C4-2B (cell line): ENCODE measurements at regions not wholly inside any gene's neighbourhood (a gene's known extent, or its start where the extent isn't known, plus 50 kb on each side); places are given as distances from the start of the nearest gene placed in this dataset.

Source experiments
- ZFX ChIP-seq: fragments of 450-650 bp; IDR thresholded peaks from 2 replicates; pipeline ENCODE4 v1.6.1; 2017
- TF ChIP-seq, protein P1 (sequence below): fragments of 450-650 bp; conservative IDR thresholded peaks from 2 replicates; pipeline ENCODE4 v1.5.1; 2017; ENCODE audit warnings: mild to moderate bottlenecking

DNA sequence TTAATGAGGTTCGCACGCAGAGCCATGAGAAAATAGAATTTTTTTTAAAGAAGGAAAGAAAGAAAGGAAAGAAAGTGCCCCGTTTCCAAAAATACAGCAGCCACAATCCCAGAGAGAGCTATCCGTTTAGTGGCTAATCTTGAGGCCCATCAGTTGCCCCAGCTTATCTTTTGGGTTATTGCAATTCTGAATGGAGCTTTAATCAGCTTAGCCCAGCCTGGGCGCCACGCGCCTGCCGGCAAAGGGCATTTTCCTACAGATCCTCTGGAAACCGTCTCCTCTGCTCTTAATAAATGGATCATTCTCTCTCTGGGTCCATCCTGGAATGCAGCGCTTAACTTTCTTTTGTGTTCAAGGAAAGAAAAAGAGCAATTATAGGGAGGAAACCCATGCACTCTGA is 413.3 kb downstream of the MAFB start:
- TF ChIP-seq, protein P1, sequence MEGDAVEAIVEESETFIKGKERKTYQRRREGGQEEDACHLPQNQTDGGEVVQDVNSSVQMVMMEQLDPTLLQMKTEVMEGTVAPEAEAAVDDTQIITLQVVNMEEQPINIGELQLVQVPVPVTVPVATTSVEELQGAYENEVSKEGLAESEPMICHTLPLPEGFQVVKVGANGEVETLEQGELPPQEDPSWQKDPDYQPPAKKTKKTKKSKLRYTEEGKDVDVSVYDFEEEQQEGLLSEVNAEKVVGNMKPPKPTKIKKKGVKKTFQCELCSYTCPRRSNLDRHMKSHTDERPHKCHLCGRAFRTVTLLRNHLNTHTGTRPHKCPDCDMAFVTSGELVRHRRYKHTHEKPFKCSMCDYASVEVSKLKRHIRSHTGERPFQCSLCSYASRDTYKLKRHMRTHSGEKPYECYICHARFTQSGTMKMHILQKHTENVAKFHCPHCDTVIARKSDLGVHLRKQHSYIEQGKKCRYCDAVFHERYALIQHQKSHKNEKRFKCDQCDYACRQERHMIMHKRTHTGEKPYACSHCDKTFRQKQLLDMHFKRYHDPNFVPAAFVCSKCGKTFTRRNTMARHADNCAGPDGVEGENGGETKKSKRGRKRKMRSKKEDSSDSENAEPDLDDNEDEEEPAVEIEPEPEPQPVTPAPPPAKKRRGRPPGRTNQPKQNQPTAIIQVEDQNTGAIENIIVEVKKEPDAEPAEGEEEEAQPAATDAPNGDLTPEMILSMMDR = no peak
- TF ChIP-seq ZFX = no peak
